Loucy (cell line): ENCODE measurements at regions not wholly inside any gene's neighbourhood (a gene's known extent, or its start where the extent isn't known, plus 50 kb on each side); places are given as distances from the start of the nearest gene placed in this dataset.

Source experiments
- EZH2phosphoT487 ChIP-seq: fragments of 200-600 bp; IDR thresholded peaks from 2 replicates; pipeline ENCODE4 v1.6.1; 2018; ENCODE audit warnings: antibody characterized with exemption, mild to moderate bottlenecking, moderate library complexity, borderline replicate concordance
- TF ChIP-seq, protein P1 (sequence below): fragments of 200-600 bp; sonication (generic); conservative IDR thresholded peaks from 2 replicates; pipeline ENCODE4 v1.5.1; 2014; ENCODE audit warnings: mild to moderate bottlenecking, antibody characterized with exemption, low read length

DNA sequence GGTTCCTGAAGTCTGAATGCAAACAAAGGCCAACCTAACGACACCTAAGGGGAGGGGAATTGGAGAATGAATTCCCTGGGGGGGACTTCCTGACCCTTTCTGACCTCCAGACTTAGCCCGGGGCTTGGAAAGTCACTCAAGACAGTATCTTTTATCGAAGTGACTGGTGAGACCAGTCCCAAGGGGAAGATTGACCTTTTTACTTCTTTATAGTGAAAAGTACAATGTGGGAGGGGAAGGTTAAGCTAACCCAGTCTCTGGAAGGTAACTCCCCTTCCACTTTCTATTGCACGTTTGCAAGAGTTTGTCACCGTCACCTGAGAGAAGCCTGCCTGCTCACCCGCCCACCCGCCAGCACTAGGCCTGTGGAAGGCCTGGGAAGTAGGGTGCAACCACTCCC, 111.9 kb downstream of the EFNB2 start:
- TF ChIP-seq, protein P1, sequence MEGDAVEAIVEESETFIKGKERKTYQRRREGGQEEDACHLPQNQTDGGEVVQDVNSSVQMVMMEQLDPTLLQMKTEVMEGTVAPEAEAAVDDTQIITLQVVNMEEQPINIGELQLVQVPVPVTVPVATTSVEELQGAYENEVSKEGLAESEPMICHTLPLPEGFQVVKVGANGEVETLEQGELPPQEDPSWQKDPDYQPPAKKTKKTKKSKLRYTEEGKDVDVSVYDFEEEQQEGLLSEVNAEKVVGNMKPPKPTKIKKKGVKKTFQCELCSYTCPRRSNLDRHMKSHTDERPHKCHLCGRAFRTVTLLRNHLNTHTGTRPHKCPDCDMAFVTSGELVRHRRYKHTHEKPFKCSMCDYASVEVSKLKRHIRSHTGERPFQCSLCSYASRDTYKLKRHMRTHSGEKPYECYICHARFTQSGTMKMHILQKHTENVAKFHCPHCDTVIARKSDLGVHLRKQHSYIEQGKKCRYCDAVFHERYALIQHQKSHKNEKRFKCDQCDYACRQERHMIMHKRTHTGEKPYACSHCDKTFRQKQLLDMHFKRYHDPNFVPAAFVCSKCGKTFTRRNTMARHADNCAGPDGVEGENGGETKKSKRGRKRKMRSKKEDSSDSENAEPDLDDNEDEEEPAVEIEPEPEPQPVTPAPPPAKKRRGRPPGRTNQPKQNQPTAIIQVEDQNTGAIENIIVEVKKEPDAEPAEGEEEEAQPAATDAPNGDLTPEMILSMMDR = no peak
- no peak for TF ChIP-seq EZH2phosphoT487
